Activated CD8-positive, alpha-beta T cell treated with anti-CD3 and anti-CD28 coated beads, Interleukin-2, amount 10 ng/mL, durations not matched to agents 7 days and 5 days (primary cell): ENCODE measurements at regions not wholly inside any gene's neighbourhood (a gene's known extent, or its start where the extent isn't known, plus 50 kb on each side); places are given as distances from the start of the nearest gene placed in this dataset.

ENCODE experiments used
- ATAC-seq: fragments of 150-1000 bp; cut with Tn5 transposase; one replicate; pipeline ENCODE4 v1.10.0; 2021; ENCODE audit warnings: moderate library complexity
- CTCF ChIA-PET: fragments of 350-600 bp; sonication (Branson Sonifier 250); formaldehyde crosslinking; loops from one replicate; lab custom pipeline; 2021; ENCODE audit warnings: antibody characterized with exemption; lab: Charles Lee
- POLR2A ChIA-PET: fragments of 350-600 bp; sonication (Branson Sonifier 250); formaldehyde crosslinking; loops from one replicate; lab custom pipeline; 2021; ENCODE audit warnings: antibody characterized with exemption; lab: Charles Lee
- DNase-seq: peaks from one replicate; pipeline ENCODE4 v3.0.0-alpha.2; 2020
- H3K27ac Mint-ChIP-seq: one replicate; pipeline ENCODE4 v1.8.0; 2021; ENCODE audit warnings: mild to moderate bottlenecking, mixed read lengths
- H3K27me3 Mint-ChIP-seq: one replicate; pipeline ENCODE4 v1.8.0; 2021; ENCODE audit warnings: low read depth, mixed read lengths
- H3K36me3 Mint-ChIP-seq: one replicate; pipeline ENCODE4 v1.8.0; 2021; ENCODE audit warnings: low read depth, mixed read lengths
- H3K4me1 Mint-ChIP-seq: one replicate; pipeline ENCODE4 v1.8.0; 2021; ENCODE audit warnings: low read depth, mixed read lengths
- H3K4me3 Mint-ChIP-seq: one replicate; pipeline ENCODE4 v1.8.0; 2021; ENCODE audit warnings: mild to moderate bottlenecking, mixed read lengths
- H3K9me3 Mint-ChIP-seq: one replicate; pipeline ENCODE4 v1.8.0; 2022; ENCODE audit warnings: mixed read lengths; ENCODE audit not compliant: insufficient read depth

DNA sequence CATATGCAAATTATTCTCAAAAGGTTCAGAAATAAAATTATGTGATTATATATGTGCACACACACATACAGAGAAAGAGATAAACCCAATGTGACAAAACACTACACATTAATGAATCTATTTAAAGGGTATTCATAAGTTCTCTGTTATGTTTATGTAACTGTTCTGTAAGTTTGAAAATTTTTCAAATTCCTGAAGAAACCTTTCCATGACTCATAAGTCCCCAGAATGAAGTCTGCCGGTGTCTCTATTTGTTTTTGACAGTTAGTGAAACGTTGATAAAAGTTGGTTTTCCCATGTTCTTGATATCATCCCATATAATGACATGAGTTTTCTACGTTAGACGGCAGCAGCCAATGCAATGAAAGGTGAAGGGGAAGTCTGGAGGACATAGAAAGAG, 199.5 kb upstream of the PUM3 start:
- no peaks in the 10 kb centered on the region for H3K36me3 Mint-ChIP-seq
- ATAC-seq (no peak), DNase-seq (no peak)
- POLR2A ChIA-PET, result no interaction called here
- no peak overlapping the region for H3K27ac Mint-ChIP-seq
- H3K9me3 Mint-ChIP-seq, result no peaks in the 10 kb centered on the region
- CTCF ChIA-PET, result no interaction called here
- H3K4me3 Mint-ChIP-seq, result no peak overlapping the region
- H3K4me1 Mint-ChIP-seq, result no peaks in the 10 kb centered on the region
- H3K27me3 Mint-ChIP-seq, result no peaks in the 10 kb centered on the region

GRCh38 chr9:3040761-3041160, 196.9 kb upstream of the PUM3 start:
- Mint-ChIP-seq H3K27ac (no peak overlapping the region), H3K36me3 (no peaks in the 10 kb centered on the region), H3K9me3 (no peaks in the 10 kb centered on the region), H3K4me1 (no peaks in the 10 kb centered on the region), H3K4me3 (no peak overlapping the region), H3K27me3 (no peaks in the 10 kb centered on the region)
- ATAC-seq, result no peak
- ChIA-PET POLR2A (no interaction called here), CTCF (no interaction called here)
- no peak for DNase-seq

DNA sequence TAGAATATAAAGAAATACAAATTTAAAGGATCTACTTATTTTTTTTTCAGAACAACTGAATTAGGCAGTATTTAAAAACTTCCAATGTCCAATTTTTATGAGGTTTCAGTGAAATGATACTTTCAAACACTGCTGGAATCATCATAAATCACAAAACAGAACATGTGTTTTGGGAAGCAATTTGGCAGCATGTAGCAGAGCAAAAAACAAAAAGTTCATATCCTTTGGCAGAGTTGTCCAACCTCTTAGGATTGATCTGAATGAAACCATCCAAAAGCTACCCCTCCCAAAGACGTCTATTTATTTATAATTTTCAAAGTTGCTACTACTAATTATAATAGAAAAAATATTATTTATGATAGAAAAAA, 192.4 kb upstream of the PUM3 start:
- H3K4me3 Mint-ChIP-seq, result no peak overlapping the region
- H3K4me1 Mint-ChIP-seq, result no peaks in the 10 kb centered on the region
- H3K9me3 Mint-ChIP-seq, result no peaks in the 10 kb centered on the region
- ChIA-PET CTCF (no interaction called here), POLR2A (no interaction called here)
- H3K36me3 Mint-ChIP-seq, result no peaks in the 10 kb centered on the region
- DNase-seq (no peak), ATAC-seq (no peak)
- no peaks in the 10 kb centered on the region for H3K27me3 Mint-ChIP-seq
- H3K27ac Mint-ChIP-seq, result no peak overlapping the region

GRCh38 chr9:3035579-3036332, 191.9 kb upstream of the PUM3 start:
- H3K36me3 Mint-ChIP-seq, result no peaks in the 10 kb centered on the region
- CTCF ChIA-PET, result no interaction called here
- no peak overlapping the region for H3K27ac Mint-ChIP-seq
- no peaks in the 10 kb centered on the region for H3K4me1 Mint-ChIP-seq
- ATAC-seq, result no peak
- no peaks in the 10 kb centered on the region for H3K9me3 Mint-ChIP-seq
- H3K27me3 Mint-ChIP-seq, result no peaks in the 10 kb centered on the region
- DNase-seq, result no peak
- POLR2A ChIA-PET, result interaction anchor here (0.6 kb wide), 1 partner anchor 45 kb away, joined by 3 read pairs; no protein-coding TSS in a partner anchor
- H3K4me3 Mint-ChIP-seq, result no peak overlapping the region

GRCh38 chr9:3032898-3033297, 189.0 kb upstream of the PUM3 start:
- ATAC-seq, result no peak
- POLR2A ChIA-PET, result no interaction called here
- H3K36me3 Mint-ChIP-seq, result no peaks in the 10 kb centered on the region

DNA sequence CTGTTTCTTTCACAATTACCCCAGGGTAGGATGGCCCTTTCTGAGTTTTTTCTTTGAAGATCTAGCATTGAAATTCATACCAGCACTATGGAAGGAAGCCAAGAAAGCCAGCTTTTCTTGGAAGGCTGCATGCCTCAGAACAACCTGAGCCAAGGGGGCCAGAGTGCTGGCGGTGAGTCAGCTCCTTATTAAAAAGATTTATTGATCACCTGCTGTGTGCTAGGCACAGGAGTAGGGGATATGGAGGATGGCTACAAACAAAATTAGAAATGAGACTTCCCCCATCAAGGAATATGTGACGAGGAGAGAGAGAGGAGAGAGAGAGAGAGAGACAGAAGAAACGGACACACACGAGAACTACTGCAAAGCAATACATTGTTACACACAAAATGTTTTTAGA, 184.6 kb upstream of the PUM3 start:
- Mint-ChIP-seq H3K9me3 (no peaks in the 10 kb centered on the region), H3K4me1 (no peaks in the 10 kb centered on the region), H3K36me3 (no peaks in the 10 kb centered on the region), H3K4me3 (no peak overlapping the region), H3K27me3 (peaks cover 2% of the 10 kb centered on the region), H3K27ac (no peak overlapping the region)
- no peak for ATAC-seq
- POLR2A ChIA-PET, result no interaction called here
- DNase-seq, result no peak
- CTCF ChIA-PET, result no interaction called here

More at GRCh38 chr9:3032898-3033297, 189.0 kb upstream of the PUM3 start:
- Mint-ChIP-seq H3K27me3 (no peaks in the 10 kb centered on the region), H3K9me3 (no peaks in the 10 kb centered on the region), H3K4me3 (no peak overlapping the region), H3K27ac (no peak overlapping the region), H3K4me1 (no peaks in the 10 kb centered on the region)
- DNase-seq, result no peak
- CTCF ChIA-PET, result no interaction called here

GRCh38 chr9:3027210-3027609, 183.3 kb upstream of the PUM3 start:
- Mint-ChIP-seq H3K27me3 (peaks cover 2% of the 10 kb centered on the region), H3K9me3 (no peaks in the 10 kb centered on the region), H3K4me3 (no peak overlapping the region), H3K4me1 (no peaks in the 10 kb centered on the region), H3K27ac (no peak overlapping the region), H3K36me3 (no peaks in the 10 kb centered on the region)
- no peak for DNase-seq
- CTCF ChIA-PET, result no interaction called here
- ATAC-seq, result no peak
- POLR2A ChIA-PET, result no interaction called here

GRCh38 chr9:3023449-3023848, 179.6 kb upstream of the PUM3 start:
- Mint-ChIP-seq H3K4me1 (no peaks in the 10 kb centered on the region), H3K36me3 (no peaks in the 10 kb centered on the region), H3K27me3 (peaks cover 2% of the 10 kb centered on the region), H3K9me3 (no peaks in the 10 kb centered on the region), H3K27ac (no peak overlapping the region), H3K4me3 (no peak overlapping the region)
- DNase-seq (no peak), ATAC-seq (no peak)
- CTCF ChIA-PET, result no interaction called here
- POLR2A ChIA-PET, result no interaction called here

DNA sequence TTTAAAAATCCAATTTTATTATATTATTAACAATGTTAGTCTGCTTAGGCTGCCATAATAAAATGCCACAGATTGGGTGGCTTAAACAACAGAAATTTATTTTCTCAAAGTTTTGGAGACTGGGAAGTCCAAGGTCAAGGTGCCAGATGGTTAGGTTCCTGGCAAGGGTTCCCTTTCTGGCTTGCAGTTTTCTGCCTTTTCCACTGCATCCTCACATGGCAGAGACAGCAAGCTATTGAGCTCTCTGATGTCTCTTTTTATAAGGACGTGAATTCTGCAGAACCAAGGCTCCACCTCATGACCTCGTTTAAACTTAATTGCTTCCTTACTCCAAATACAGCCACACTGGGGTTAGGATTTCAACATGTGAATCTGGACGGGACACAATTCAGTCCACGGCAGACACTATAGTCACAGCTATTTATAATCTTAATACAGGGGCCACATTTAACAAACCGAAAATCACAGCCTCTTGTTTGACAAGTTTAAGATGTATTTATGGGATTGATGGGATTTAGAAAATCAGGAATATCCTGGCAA, 174.9 kb upstream of the PUM3 start:
- Mint-ChIP-seq H3K9me3 (no peaks in the 10 kb centered on the region), H3K27me3 (no peaks in the 10 kb centered on the region), H3K27ac (no peak overlapping the region), H3K4me1 (no peaks in the 10 kb centered on the region), H3K36me3 (no peaks in the 10 kb centered on the region), H3K4me3 (no peak overlapping the region)
- ATAC-seq (no peak), DNase-seq (no peak)
- ChIA-PET POLR2A (no interaction called here), CTCF (no interaction called here)

DNA sequence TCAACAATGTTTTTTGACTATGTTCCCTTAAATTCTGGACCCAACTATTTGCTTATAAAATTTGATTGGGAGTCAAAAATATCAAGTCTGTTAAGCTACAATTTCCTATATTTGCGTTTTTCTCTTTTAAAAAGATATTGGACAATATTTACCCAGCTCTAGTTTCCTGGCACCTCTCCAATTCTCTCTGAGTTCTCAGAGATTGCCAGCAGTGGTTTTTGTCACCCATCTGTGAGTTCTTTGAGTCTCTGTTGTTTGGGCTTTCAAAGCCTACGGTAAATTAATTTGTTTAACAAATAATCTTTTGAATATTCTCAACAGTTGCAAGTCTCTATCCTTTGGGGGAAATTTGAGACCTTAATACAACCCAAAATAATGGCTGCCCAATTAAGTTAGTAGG, 174.2 kb upstream of the PUM3 start:
- no peaks in the 10 kb centered on the region for H3K27me3 Mint-ChIP-seq
- no peaks in the 10 kb centered on the region for H3K4me1 Mint-ChIP-seq
- ChIA-PET POLR2A (no interaction called here), CTCF (no interaction called here)
- DNase-seq (no peak), ATAC-seq (no peak)
- no peak overlapping the region for H3K4me3 Mint-ChIP-seq
- H3K36me3 Mint-ChIP-seq, result no peaks in the 10 kb centered on the region
- no peaks in the 10 kb centered on the region for H3K9me3 Mint-ChIP-seq
- no peak overlapping the region for H3K27ac Mint-ChIP-seq

DNA sequence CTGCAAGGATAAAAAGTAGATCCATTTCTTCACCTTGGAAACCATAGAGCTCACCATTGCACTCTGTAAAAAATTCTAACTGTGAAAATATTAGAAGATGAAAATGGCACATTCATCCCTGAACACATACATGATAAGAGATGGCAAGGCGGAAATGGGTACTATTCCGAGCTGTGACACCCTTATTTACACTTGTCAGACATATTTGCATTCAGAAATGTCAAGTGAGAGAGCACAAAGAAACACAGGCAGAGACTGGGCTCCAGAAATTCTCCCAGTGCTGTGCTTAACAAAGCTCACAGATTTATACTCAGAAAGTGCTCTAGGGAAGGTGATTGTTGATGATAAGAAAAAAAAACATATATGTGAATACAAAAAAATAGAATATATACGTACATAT, 170.3 kb upstream of the PUM3 start:
- DNase-seq (no peak), ATAC-seq (no peak)
- no peaks in the 10 kb centered on the region for H3K9me3 Mint-ChIP-seq
- ChIA-PET POLR2A (no interaction called here), CTCF (no interaction called here)
- no peaks in the 10 kb centered on the region for H3K36me3 Mint-ChIP-seq
- no peak overlapping the region for H3K27ac Mint-ChIP-seq
- no peaks in the 10 kb centered on the region for H3K27me3 Mint-ChIP-seq
- no peaks in the 10 kb centered on the region for H3K4me1 Mint-ChIP-seq
- H3K4me3 Mint-ChIP-seq, result no peak overlapping the region

- H3K4me1 Mint-ChIP-seq, result no peaks in the 10 kb centered on the region
- H3K27ac Mint-ChIP-seq, result no peak overlapping the region
- no peaks in the 10 kb centered on the region for H3K36me3 Mint-ChIP-seq
- H3K9me3 Mint-ChIP-seq, result no peaks in the 10 kb centered on the region
- no peak overlapping the region for H3K4me3 Mint-ChIP-seq
- DNase-seq (no peak), ATAC-seq (no peak)
- POLR2A ChIA-PET, result no interaction called here
- no peaks in the 10 kb centered on the region for H3K27me3 Mint-ChIP-seq
- CTCF ChIA-PET, result no interaction called here
Measured at GRCh38 chr9:3012842-3013241, 168.9 kb upstream of the PUM3 start.

DNA sequence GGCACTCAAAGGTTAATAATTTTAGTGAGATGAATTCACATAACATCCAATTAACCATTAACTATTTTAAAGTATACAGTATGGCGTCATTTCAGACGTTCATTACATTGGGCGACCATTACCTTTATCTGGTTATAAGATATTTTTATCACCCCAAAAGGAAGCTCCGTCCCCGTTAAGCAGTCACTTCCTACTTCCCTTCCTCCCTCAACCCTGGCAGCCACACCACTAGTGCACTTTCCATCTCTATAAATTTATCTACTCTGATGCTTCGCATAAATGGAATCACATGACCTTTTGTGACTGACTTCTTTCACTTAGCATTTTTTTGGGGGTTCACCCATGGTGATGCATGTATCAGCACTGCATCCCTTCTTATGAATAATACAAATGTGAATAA, 168.3 kb upstream of the PUM3 start:
- Mint-ChIP-seq H3K4me3 (no peak overlapping the region), H3K36me3 (no peaks in the 10 kb centered on the region), H3K27ac (no peak overlapping the region), H3K27me3 (no peaks in the 10 kb centered on the region), H3K9me3 (no peaks in the 10 kb centered on the region), H3K4me1 (no peaks in the 10 kb centered on the region)
- ATAC-seq, result no peak
- ChIA-PET CTCF (no interaction called here), POLR2A (no interaction called here)
- no peak for DNase-seq
